SK-N-SH treated with all-trans-retinoic acid at 6 μM for 48 hours (cell line): ENCODE measurements at regions not wholly inside any gene's neighbourhood (a gene's known extent, or its start where the extent isn't known, plus 50 kb on each side); places are given as distances from the start of the nearest gene placed in this dataset.
"Not testable (repeated sequence)": the region's sequence is repeated elsewhere in the genome, so short reads cannot be mapped to it uniquely, and the experiment has no call there.

Experiments
- ATAC-seq: fragments of 200-7000 bp; cut with Tn5 transposase; 3 replicates; pipeline ENCODE4 v1.9.1; 2020; ENCODE audit warnings: mild to moderate bottlenecking, moderate library complexity
- ARNTL ChIP-seq: fragments of 450-650 bp; formaldehyde crosslinking; IDR thresholded peaks from 2 replicates; pipeline ENCODE4 v1.5.0; 2020; ENCODE audit warnings: low read depth, mild to moderate bottlenecking, moderate library complexity, borderline replicate concordance
- BACH2 ChIP-seq: fragments of 250-450 bp; sonication (Bioruptor Pico); IDR thresholded peaks from 2 replicates; pipeline ENCODE4 v1.9.0; 2021; ENCODE audit warnings: mild to moderate bottlenecking, borderline replicate concordance
- CREB5 ChIP-seq: fragments of 250-450 bp; sonication (Bioruptor Pico); IDR thresholded peaks from 2 replicates; pipeline ENCODE4 v1.5.1; 2020; ENCODE audit warnings: low read depth, mild to moderate bottlenecking, moderate library complexity
- CSDC2 ChIP-seq: fragments of 250-450 bp; sonication (Bioruptor Pico); IDR thresholded peaks from 2 replicates; pipeline ENCODE4 v1.5.0; 2020; ENCODE audit warnings: mild to moderate bottlenecking, moderate library complexity
- GLIS3 ChIP-seq: fragments of 250-450 bp; sonication (Bioruptor Pico); IDR thresholded peaks from 2 replicates; pipeline ENCODE4 v1.5.0; 2020; ENCODE audit warnings: mild to moderate bottlenecking, moderate library complexity
- ISL1 ChIP-seq: fragments of 250-450 bp; sonication (Bioruptor Pico); IDR thresholded peaks from 2 replicates; pipeline ENCODE4 v2.1.2; 2022; ENCODE audit warnings: mild to moderate bottlenecking, moderate library complexity
- OSR1 ChIP-seq: fragments of 250-450 bp; sonication (Bioruptor Pico); IDR thresholded peaks from 2 replicates; pipeline ENCODE4 v1.8.0; 2022; ENCODE audit warnings: moderate library complexity, mild to moderate bottlenecking, inconsistent platforms
- PATZ1 ChIP-seq: fragments of 250-450 bp; sonication (Bioruptor Pico); IDR thresholded peaks from 2 replicates; pipeline ENCODE4 v1.8.0; 2020; ENCODE audit warnings: mild to moderate bottlenecking, moderate library complexity, borderline replicate concordance
- POU6F1 ChIP-seq: fragments of 250-450 bp; sonication (Bioruptor Pico); IDR thresholded peaks from 2 replicates; pipeline ENCODE4 v1.8.0; 2021; ENCODE audit warnings: low read depth, mild to moderate bottlenecking, moderate library complexity, borderline replicate concordance
- PPARA ChIP-seq: fragments of 250-450 bp; sonication (Bioruptor Pico); IDR thresholded peaks from 2 replicates; pipeline ENCODE4 v1.5.0; 2020; ENCODE audit warnings: mild to moderate bottlenecking, borderline replicate concordance
- RARB ChIP-seq: fragments of 250-450 bp; sonication (Bioruptor Pico); IDR thresholded peaks from 2 replicates; pipeline ENCODE4 v1.8.0; 2021; ENCODE audit warnings: mild to moderate bottlenecking, moderate library complexity
- SNAI2 ChIP-seq: fragments of 250-450 bp; sonication (Bioruptor Pico); IDR thresholded peaks from 2 replicates; pipeline ENCODE4 v1.5.0; 2020; ENCODE audit warnings: mild to moderate bottlenecking, moderate library complexity
- TCF4 ChIP-seq: fragments of 250-450 bp; sonication (Bioruptor Pico); IDR thresholded peaks from 2 replicates; pipeline ENCODE4 v1.8.0; 2021; ENCODE audit warnings: mild to moderate bottlenecking, moderate library complexity, borderline replicate concordance
- TOX ChIP-seq: fragments of 250-450 bp; sonication (Bioruptor Pico); IDR thresholded peaks from 2 replicates; pipeline ENCODE4 v1.8.0; 2021; ENCODE audit warnings: mild to moderate bottlenecking, moderate library complexity, borderline replicate concordance
- TSHZ2 ChIP-seq: fragments of 250-450 bp; sonication (Bioruptor Pico); IDR thresholded peaks from 2 replicates; pipeline ENCODE4 v1.5.0; 2020; ENCODE audit warnings: mild to moderate bottlenecking, moderate library complexity
- ZC3H10 ChIP-seq: fragments of 250-450 bp; sonication (Bioruptor Pico); IDR thresholded peaks from 2 replicates; pipeline ENCODE4 v1.5.1; 2021; ENCODE audit warnings: mild to moderate bottlenecking, moderate library complexity
- ZNF565 ChIP-seq: fragments of 450-650 bp; formaldehyde crosslinking; conservative IDR thresholded peaks from 2 replicates; pipeline ENCODE4 v1.5.0; 2020; ENCODE audit warnings: low read depth, mild to moderate bottlenecking, moderate library complexity
- ZNF70 ChIP-seq: fragments of 450-650 bp; formaldehyde crosslinking; IDR thresholded peaks from 2 replicates; pipeline ENCODE4 v1.5.0; 2020; ENCODE audit warnings: mild to moderate bottlenecking, moderate library complexity
- ZNF8 ChIP-seq: fragments of 450-650 bp; formaldehyde crosslinking; IDR thresholded peaks from 2 replicates; pipeline ENCODE4 v1.5.0; 2020; ENCODE audit warnings: mild to moderate bottlenecking, moderate library complexity

GRCh38 chr7:106750773-106751172 lies 89.8 kb upstream of the CCDC71L start:
- no peak for ATAC-seq
- TF ChIP-seq ZC3H10: no peak
- TF ChIP-seq GLIS3 (CRISPR knock-in tag): no peak
- TF ChIP-seq TOX: no peak
- TF ChIP-seq SNAI2 (CRISPR knock-in tag): no peak
- no peak for TF ChIP-seq OSR1
- no peak for TF ChIP-seq CSDC2 (CRISPR knock-in tag)
- no peak for TF ChIP-seq CREB5 (CRISPR knock-in tag)
- no peak for TF ChIP-seq TCF4 (CRISPR knock-in tag)
- no peak for TF ChIP-seq ARNTL (CRISPR knock-in tag)

GRCh38 chr7:106752367-106752766 lies 91.4 kb upstream of the CCDC71L start:
- TF ChIP-seq ZNF70 (CRISPR knock-in tag): no peak
- no peak for TF ChIP-seq RARB (CRISPR knock-in tag)
- TF ChIP-seq CSDC2 (CRISPR knock-in tag): no peak
- TF ChIP-seq ZNF565: no peak
- no peak for TF ChIP-seq OSR1
- TF ChIP-seq TCF4 (CRISPR knock-in tag): no peak
- TF ChIP-seq ISL1 (CRISPR knock-in tag): no peak
- no peak for TF ChIP-seq CREB5 (CRISPR knock-in tag)
- TF ChIP-seq ZC3H10: no peak
- no peak for TF ChIP-seq BACH2 (CRISPR knock-in tag)
- no peak for TF ChIP-seq ARNTL (CRISPR knock-in tag)
- TF ChIP-seq SNAI2 (CRISPR knock-in tag): no peak
- TF ChIP-seq PATZ1 (CRISPR knock-in tag): no peak
- TF ChIP-seq TSHZ2: no peak
- TF ChIP-seq POU6F1: no peak
- TF ChIP-seq PPARA (CRISPR knock-in tag): no peak
- TF ChIP-seq GLIS3 (CRISPR knock-in tag): no peak
- TF ChIP-seq TOX: no peak
- no peak for ATAC-seq

- ATAC-seq: not testable (repeated sequence)
Observed at GRCh38 chr7:106755024-106755423, 94.1 kb upstream of the CCDC71L start.

- no peak for TF ChIP-seq ZNF8 (CRISPR knock-in tag)
- TF ChIP-seq CSDC2 (CRISPR knock-in tag): no peak
- TF ChIP-seq ISL1 (CRISPR knock-in tag): no peak
- TF ChIP-seq PATZ1 (CRISPR knock-in tag): no peak
- ATAC-seq: no peak
Observed at GRCh38 chr7:106755641-106756040, 94.7 kb upstream of the CCDC71L start.
